Fibroblast of gingiva (primary cell): ENCODE measurements at regions not wholly inside any gene's neighbourhood (a gene's known extent, or its start where the extent isn't known, plus 50 kb on each side); places are given as distances from the start of the nearest gene placed in this dataset.
"Not testable (repeated sequence)": the region's sequence is repeated elsewhere in the genome, so short reads cannot be mapped to it uniquely, and the experiment has no call there.

Experiments
- DNase-seq: peaks from one replicate; pipeline ENCODE4 v3.0.0-alpha.2; 2011; ENCODE audit warnings: low read depth

DNA sequence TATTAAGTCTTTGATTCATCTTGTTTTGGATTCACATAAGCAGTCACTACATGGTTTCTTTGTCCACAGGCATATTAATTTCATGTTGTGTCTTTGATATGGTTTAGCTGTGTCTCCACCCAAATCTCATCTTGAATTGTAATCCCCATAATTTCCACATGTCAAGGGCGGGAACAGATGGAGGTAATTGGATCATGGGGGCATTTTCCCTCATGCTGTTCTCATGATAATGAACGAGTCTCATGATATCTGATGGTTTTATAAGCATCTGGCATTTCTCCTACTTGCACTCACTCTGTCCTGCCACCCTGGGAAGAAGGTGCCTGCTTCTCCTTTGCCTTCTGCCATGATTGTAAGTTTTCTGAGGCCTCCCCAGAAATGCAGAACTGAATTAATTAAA, 1811.2 kb upstream of the PCDH10 start:
- no peak for DNase-seq

- no peak for DNase-seq
Measured at GRCh38 chr4:131339137-131339536, 1810.0 kb upstream of the PCDH10 start.

- DNase-seq: no peak
Measured at GRCh38 chr4:131344761-131345160, 1804.3 kb upstream of the PCDH10 start.

DNA sequence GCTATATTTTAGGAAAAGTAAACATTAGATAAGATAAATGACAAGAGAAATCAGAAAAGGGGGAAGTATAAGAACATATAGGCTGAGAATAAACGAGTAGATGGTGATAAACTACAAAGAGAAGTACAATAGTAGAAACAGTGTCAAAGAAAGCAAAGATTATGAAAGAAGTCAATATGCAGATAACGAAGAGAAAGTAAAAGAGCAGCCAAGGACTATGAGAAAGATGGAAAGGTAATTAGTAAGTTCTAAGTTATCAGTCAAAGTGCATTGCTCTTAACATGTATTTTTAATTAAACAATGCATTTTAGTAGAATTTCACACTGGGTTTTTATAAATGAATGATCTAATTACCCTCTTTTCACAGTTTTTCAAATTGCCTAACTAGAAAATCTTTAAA, 1801.3 kb upstream of the PCDH10 start:
- no peak for DNase-seq

GRCh38 chr4:131348263-131348662, 1800.8 kb upstream of the PCDH10 start:
- no peak for DNase-seq

GRCh38 chr4:131352371-131352770, 1796.7 kb upstream of the PCDH10 start:
- DNase-seq: not testable (repeated sequence)

GRCh38 chr4:131366714-131367113, 1782.4 kb upstream of the PCDH10 start:
- no peak for DNase-seq

- DNase-seq: no peak
Measured at GRCh38 chr4:131367441-131367840, 1781.7 kb upstream of the PCDH10 start.

DNA sequence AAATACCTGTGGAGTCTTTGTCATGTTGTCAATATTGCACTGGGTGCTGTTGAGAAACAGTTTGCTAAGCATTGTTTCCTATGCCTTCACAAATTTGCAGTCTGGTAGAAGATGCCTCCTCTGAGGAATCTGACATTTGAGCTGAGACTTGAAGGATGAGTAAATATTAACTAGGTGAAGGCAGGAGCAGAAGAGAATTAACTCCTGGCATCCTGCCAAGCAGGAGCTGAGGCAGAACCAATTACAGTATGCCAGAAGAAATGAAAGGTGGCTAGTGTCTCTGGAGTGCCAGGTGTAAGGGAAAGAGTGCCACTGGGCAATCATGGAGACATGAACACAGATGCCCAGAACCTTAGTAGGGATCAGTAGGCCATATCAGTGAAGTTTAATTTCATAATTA, 1778.2 kb upstream of the PCDH10 start:
- no peak for DNase-seq

- no peak for DNase-seq
Measured at GRCh38 chr4:131381055-131381454, 1768.0 kb upstream of the PCDH10 start.

GRCh38 chr4:131382839-131383238, 1766.3 kb upstream of the PCDH10 start:
- DNase-seq: no peak

- no peak for DNase-seq
Measured at GRCh38 chr4:131388277-131388676, 1760.8 kb upstream of the PCDH10 start.

DNA sequence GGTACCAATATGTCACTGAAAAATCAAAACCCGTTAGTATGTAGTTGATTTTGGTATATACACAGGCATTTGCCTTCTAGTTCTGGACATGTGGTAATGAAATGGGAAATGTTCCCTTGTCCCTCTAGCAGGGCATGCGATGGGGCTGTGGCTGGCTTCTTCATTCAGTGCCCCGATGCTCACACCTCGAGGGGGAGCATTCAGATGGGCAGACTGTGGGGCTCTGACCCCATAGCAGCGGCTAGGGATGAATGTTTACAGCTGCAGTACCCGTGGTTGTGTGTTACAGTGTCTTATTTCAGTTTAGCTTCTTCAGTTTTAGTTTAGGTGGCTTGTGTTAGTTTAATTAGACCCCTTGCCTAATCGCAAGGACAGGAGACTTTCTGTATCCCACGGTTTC, 1741.0 kb upstream of the PCDH10 start:
- DNase-seq: no peak

GRCh38 chr4:131411393-131411792, 1737.7 kb upstream of the PCDH10 start:
- DNase-seq: no peak

DNA sequence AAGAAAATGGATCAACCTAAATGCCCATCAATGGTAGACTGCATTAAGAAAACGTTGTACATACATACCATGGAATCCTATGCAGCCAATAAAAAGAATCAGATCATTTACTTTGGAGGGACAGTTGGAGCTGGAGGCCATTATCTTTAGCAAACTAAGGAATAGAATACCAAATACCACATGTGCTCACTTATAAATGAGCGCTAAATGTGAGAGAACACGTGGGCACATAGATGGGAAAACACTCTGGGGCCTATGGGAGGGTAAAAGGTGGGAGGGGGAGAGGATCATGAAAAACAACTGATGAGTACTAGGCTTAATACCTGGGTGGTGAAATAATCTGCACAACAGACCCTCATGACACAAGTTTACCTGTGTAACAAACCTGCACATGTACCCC, 1729.9 kb upstream of the PCDH10 start:
- no peak for DNase-seq

GRCh38 chr4:131426023-131426758, 1722.9 kb upstream of the PCDH10 start:
- no peak for DNase-seq

DNA sequence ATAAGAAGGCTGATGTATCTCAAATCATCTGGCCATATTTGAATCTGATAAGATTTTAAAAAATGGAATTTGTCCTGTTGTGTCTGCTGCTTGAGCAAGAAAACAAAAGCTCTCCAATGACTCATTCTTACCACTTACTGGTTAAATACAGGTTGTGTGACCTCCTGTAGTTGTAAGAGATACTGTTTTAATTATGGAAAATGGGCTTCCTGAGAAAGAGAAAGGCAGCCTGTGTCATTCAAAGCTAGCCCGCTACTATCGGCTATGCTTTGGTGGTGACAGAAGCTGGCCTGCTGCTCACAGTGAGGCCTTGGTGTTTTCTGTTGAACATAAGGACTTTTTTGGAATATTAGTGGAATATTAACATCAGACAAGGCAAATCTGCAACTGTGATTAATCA, 1722.1 kb upstream of the PCDH10 start:
- no peak for DNase-seq

DNA sequence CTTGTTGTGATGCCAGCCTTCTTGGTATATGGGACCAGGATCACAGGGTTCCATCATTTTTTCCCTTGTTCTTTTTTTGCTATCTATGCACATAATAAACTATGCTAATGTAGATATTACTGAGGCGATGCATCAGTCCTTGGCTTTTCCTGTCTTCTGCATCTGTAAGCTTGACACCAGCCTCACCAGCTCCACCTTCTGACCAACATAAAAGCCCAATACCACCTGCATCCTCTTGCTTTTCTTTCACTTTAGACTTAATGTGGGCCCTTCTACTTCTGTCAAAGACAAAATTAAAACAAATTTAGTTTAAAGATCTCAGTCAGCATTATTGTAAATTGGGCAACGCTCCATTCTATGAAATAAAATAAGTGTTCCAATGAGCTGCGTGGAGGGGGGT, 1718.8 kb upstream of the PCDH10 start:
- no peak for DNase-seq

GRCh38 chr4:131441004-131441688, 1707.9 kb upstream of the PCDH10 start:
- no peak for DNase-seq

- no peak for DNase-seq
Measured at GRCh38 chr4:131447883-131448282, 1701.2 kb upstream of the PCDH10 start.

GRCh38 chr4:131450572-131451209, 1698.4 kb upstream of the PCDH10 start:
- no peak for DNase-seq

DNA sequence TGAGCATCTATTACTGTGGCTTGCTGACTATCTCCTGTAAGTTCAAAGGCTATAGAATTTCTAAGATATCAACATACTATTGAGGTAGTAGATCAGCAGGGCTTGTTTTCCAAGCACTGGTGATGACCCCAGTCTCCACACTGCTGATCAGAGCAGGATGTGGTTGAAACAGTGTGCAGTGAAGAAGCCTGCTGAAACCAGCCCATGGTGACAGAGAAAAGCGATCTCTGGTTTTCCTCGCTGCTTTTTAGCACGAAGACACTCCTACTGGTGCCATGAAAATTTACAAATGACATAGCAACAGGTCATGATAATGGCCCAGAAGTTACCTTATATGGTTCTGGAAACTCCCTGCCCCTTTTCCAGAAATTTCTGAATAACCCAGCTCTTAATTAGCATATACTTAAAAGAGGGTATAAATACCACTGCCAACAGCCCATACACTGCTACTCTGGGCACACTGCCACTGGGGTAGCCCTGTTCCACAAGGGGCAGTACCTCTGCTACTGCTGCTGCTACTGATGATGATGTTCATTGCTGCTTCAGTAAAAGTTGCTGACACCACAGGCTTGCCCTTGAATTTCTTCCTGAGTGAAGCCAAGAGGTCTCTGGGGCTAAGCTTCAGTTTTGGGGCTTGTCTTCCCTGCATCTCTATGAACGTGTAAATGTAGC, 1689.5 kb upstream of the PCDH10 start:
- DNase-seq: no peak

- DNase-seq: no peak
Measured at GRCh38 chr4:131470360-131470759, 1678.7 kb upstream of the PCDH10 start.
